GM13976 (cell line): ENCODE measurements at regions not wholly inside any gene's neighbourhood (a gene's known extent, or its start where the extent isn't known, plus 50 kb on each side); places are given as distances from the start of the nearest gene placed in this dataset.
"Not testable (repeated sequence)": the region's sequence is repeated elsewhere in the genome, so short reads cannot be mapped to it uniquely, and the experiment has no call there.

Experiments used
- DNase-seq: peaks from one replicate; pipeline ENCODE4 v3.0.0; 2012; ENCODE audit warnings: low spot score
- CTCF ChIP-seq: IDR thresholded peaks from 2 replicates; pipeline ENCODE4 v1.5.1; 2012; ENCODE audit warnings: borderline replicate concordance, mild to moderate bottlenecking; ENCODE audit not compliant: insufficient read depth; ENCODE audit errors: extremely low read depth, missing control alignments, control extremely low read depth
- in situ Hi-C: fragments of 300-500 bp; cut with MboI; formaldehyde crosslinking; loops from one replicate; pipeline ENCODE4 v1.12.0; 2022; ENCODE audit warnings: low sequenced_read_pairs, mixed read lengths, inconsistent platforms; ENCODE audit not compliant: unreplicated experiment

GRCh38 chr5:40198736-40199135 is 481.0 kb upstream of the PTGER4 start:
- TF ChIP-seq CTCF: no peak
- in situ Hi-C loops: no loop called here
- no peak for DNase-seq

GRCh38 chr5:40195574-40195973 is 484.1 kb upstream of the PTGER4 start:
- DNase-seq, in situ Hi-C loops: not testable (repeated sequence)

GRCh38 chr5:40191150-40191549 is 488.6 kb upstream of the PTGER4 start:
- TF ChIP-seq CTCF: no peak
- in situ Hi-C loops: no loop called here
- DNase-seq: no peak

- DNase-seq: no peak
- no peak for TF ChIP-seq CTCF
- in situ Hi-C loops: no loop called here
These were observed 507.0 kb upstream of the PTGER4 start for GRCh38 chr5:40172721-40173120.

- DNase-seq: no peak
- no peak for TF ChIP-seq CTCF
- in situ Hi-C loops: no loop called here
These were observed 507.7 kb upstream of the PTGER4 start for GRCh38 chr5:40171971-40172370.

- in situ Hi-C loops: no loop called here
- no peak for TF ChIP-seq CTCF
- no peak for DNase-seq
These were observed 512.4 kb upstream of the PTGER4 start for GRCh38 chr5:40167283-40167682.

- no peak for TF ChIP-seq CTCF
- no peak for DNase-seq
- in situ Hi-C loops: no loop called here
These were observed 512.9 kb upstream of the PTGER4 start for GRCh38 chr5:40166802-40167201.
